SU-DHL-6 (cell line): ENCODE measurements at regions not wholly inside any gene's neighbourhood (a gene's known extent, or its start where the extent isn't known, plus 50 kb on each side); places are given as distances from the start of the nearest gene placed in this dataset.

ENCODE experiments used
- H2AFZ ChIP-seq: fragments of 200-600 bp; sonication (generic); 2 replicates; pipeline ENCODE4 v1.6.1; 2014; ENCODE audit warnings: low read depth, mild to moderate bottlenecking, moderate library complexity, mixed read lengths, antibody characterized with exemption, low read length; ENCODE audit not compliant: severe bottlenecking
- H3F3A ChIP-seq: fragments of 200-600 bp; shearing (Covaris generic); 2 replicates; pipeline ENCODE4 v1.6.0; 2016; ENCODE audit warnings: antibody characterized with exemption, mild to moderate bottlenecking; ENCODE audit not compliant: insufficient read depth
- H3K27ac ChIP-seq: fragments of 200-600 bp; sonication (generic); 2 replicates; pipeline ENCODE4 v1.5.1; 2016; ENCODE audit warnings: low read depth, mild to moderate bottlenecking, low read length, moderate library complexity, mixed read lengths
- H3K27me3 ChIP-seq: fragments of 200-600 bp; sonication (generic), shearing (Covaris generic); 2 replicates; pipeline ENCODE4 v1.6.0; 2014; ENCODE audit warnings: mild to moderate bottlenecking, low read length
- H3K36me3 ChIP-seq: fragments of 200-600 bp; sonication (generic); 2 replicates; pipeline ENCODE4 v1.6.1; 2014; ENCODE audit warnings: mild to moderate bottlenecking, low read length, mixed read lengths
- H3K4me2 ChIP-seq: fragments of 300-600, 200-600 bp; shearing (Covaris generic), sonication (generic); 2 replicates; pipeline ENCODE4 v1.6.0; 2014; ENCODE audit warnings: low read length, low read depth, mild to moderate bottlenecking; ENCODE audit not compliant: poor library complexity, severe bottlenecking
- H3K4me3 ChIP-seq: fragments of 200-600 bp; sonication (generic); 2 replicates; pipeline ENCODE4 v1.5.1; 2014; ENCODE audit warnings: antibody characterized with exemption, low read length, mild to moderate bottlenecking, mixed read lengths; ENCODE audit not compliant: insufficient read depth, poor library complexity, severe bottlenecking
- H3K79me2 ChIP-seq: fragments of 200-600 bp; sonication (generic); 2 replicates; pipeline ENCODE4 v1.6.1; 2014; ENCODE audit warnings: mild to moderate bottlenecking, low read length, moderate library complexity; ENCODE audit not compliant: insufficient read depth
- H3K9ac ChIP-seq: fragments of 200-600 bp; sonication (generic); 2 replicates; pipeline ENCODE4 v1.7.0; 2014; ENCODE audit warnings: mild to moderate bottlenecking, low read length
- H3K9me2 ChIP-seq: fragments of 200-600 bp; sonication (generic); replicated peaks from 2 replicates; pipeline ENCODE4 v1.6.1; 2014; ENCODE audit warnings: low read length; ENCODE audit not compliant: insufficient read depth
- H3K9me3 ChIP-seq: fragments of 200-600 bp; sonication (generic); 2 replicates; pipeline ENCODE4 v1.6.1; 2014; ENCODE audit warnings: low read length, mixed read lengths; ENCODE audit not compliant: insufficient read depth
- H4K20me1 ChIP-seq: fragments of 200-600 bp; sonication (generic); 2 replicates; pipeline ENCODE4 v1.6.1; 2014; ENCODE audit warnings: low read depth, mild to moderate bottlenecking, antibody characterized with exemption, low read length, moderate library complexity, mixed read lengths
- CTCF ChIP-seq: fragments of 200-600 bp; sonication (generic); IDR thresholded peaks from one replicate; pipeline ENCODE4 v1.5.1; 2017; ENCODE audit warnings: antibody characterized with exemption, mild to moderate bottlenecking, low read length, moderate library complexity; ENCODE audit not compliant: insufficient read depth, poor library complexity, severe bottlenecking
- EZH2phosphoT487 ChIP-seq: fragments of 200-600 bp; sonication (generic), shearing (Covaris generic); conservative IDR thresholded peaks from 2 replicates; pipeline ENCODE4 v1.6.1; 2018; ENCODE audit warnings: mild to moderate bottlenecking, antibody characterized with exemption, low read length, moderate library complexity, mixed read lengths

DNA sequence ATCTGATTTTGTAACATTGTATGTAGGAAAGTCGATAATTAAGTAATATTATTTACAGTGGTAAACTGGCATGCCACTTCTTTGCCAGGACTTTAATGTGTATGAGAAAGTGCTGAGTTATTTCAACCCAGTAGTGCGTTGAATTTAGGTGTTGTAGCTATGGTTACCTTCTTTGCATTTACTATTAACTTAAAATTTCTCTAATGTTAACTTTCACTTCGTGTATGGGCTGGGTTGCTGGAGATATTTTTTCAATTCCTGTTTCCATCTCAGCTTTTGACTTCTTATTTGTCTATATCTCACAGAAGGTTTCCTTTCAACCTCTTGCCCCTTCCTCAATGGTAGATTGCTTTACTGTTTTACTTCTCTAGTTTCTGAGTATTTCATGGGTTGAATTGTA, 1345.6 kb downstream of the FSCB start:
- no peaks in the 10 kb centered on the region for H3K9me3 ChIP-seq
- no peaks in the 10 kb centered on the region for H3K79me2 ChIP-seq
- H3K27me3 ChIP-seq, result no peaks in the 10 kb centered on the region
- H3K9me2 ChIP-seq, result no peaks in the 10 kb centered on the region
- no peaks in the 10 kb centered on the region for H3K36me3 ChIP-seq
- peak overlapping the region; percentile 57 for H3K4me2 ChIP-seq
- H3K4me3 ChIP-seq, result no peak overlapping the region
- H3F3A ChIP-seq, result no peaks in the 10 kb centered on the region
- no peak overlapping the region for H3K27ac ChIP-seq
- H4K20me1 ChIP-seq, result no peaks in the 10 kb centered on the region
- H2AFZ ChIP-seq, result peak overlapping the region; percentile 96
- H3K9ac ChIP-seq, result no peak overlapping the region
- TF ChIP-seq EZH2phosphoT487 (no peak), CTCF (no peak)

- Histone ChIP-seq H3K4me2 (no peak overlapping the region), H3K4me3 (no peak overlapping the region), H3K79me2 (no peaks in the 10 kb centered on the region), H2AFZ (no peak overlapping the region), H3K9me2 (no peaks in the 10 kb centered on the region), H3K9ac (no peak overlapping the region), H3K27ac (no peak overlapping the region), H4K20me1 (no peaks in the 10 kb centered on the region), H3K27me3 (no peaks in the 10 kb centered on the region), H3K9me3 (no peaks in the 10 kb centered on the region), H3F3A (no peaks in the 10 kb centered on the region), H3K36me3 (no peaks in the 10 kb centered on the region)
- no peak for TF ChIP-seq EZH2phosphoT487
- TF ChIP-seq CTCF, result no peak
These were observed 1349.4 kb downstream of the FSCB start for GRCh38 chr14:43157661-43158060.

- no peaks in the 10 kb centered on the region for H3K9me3 ChIP-seq
- H3K9ac ChIP-seq, result no peak overlapping the region
- H3K4me3 ChIP-seq, result no peak overlapping the region
- no peaks in the 10 kb centered on the region for H4K20me1 ChIP-seq
- peak overlapping the region; percentile 4 for H2AFZ ChIP-seq
- H3K4me2 ChIP-seq, result no peak overlapping the region
- no peaks in the 10 kb centered on the region for H3K79me2 ChIP-seq
- H3F3A ChIP-seq, result no peaks in the 10 kb centered on the region
- H3K27ac ChIP-seq, result no peak overlapping the region
- no peaks in the 10 kb centered on the region for H3K36me3 ChIP-seq
- H3K9me2 ChIP-seq, result no peaks in the 10 kb centered on the region
- H3K27me3 ChIP-seq, result no peaks in the 10 kb centered on the region
- no peak for TF ChIP-seq CTCF
- no peak for TF ChIP-seq EZH2phosphoT487
These were observed 1351.2 kb downstream of the FSCB start for GRCh38 chr14:43155924-43156323.

DNA sequence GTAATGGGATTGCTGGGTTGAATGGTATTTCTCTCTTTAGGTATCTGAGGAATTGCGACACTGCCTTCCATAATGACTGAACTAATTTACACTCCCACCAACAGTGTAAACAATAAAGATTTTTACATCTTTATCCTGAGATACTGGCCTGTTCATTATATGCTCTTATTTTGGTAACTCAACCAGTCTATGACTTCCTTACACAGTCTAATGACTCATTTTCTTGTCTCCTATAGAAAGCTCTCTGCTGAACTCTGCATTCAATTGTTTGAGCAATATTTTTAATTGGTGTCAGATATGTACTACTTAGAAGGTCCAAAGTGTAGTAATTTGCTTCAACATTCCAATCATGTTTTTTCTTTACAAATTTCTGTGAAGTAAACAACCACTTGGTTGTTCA, 1351.8 kb downstream of the FSCB start:
- Histone ChIP-seq H3K27ac (no peak overlapping the region), H4K20me1 (no peaks in the 10 kb centered on the region), H3K9ac (no peak overlapping the region), H3F3A (no peaks in the 10 kb centered on the region), H3K4me3 (no peak overlapping the region), H3K9me2 (no peaks in the 10 kb centered on the region), H3K4me2 (no peak overlapping the region), H3K79me2 (no peaks in the 10 kb centered on the region), H3K9me3 (no peaks in the 10 kb centered on the region), H3K27me3 (no peaks in the 10 kb centered on the region), H3K36me3 (no peaks in the 10 kb centered on the region), H2AFZ (no peak overlapping the region)
- TF ChIP-seq EZH2phosphoT487, result no peak
- no peak for TF ChIP-seq CTCF
